Peyer's patch (tissue), 4 donors: ENCODE measurements at regions not wholly inside any gene's neighbourhood (a gene's known extent, or its start where the extent isn't known, plus 50 kb on each side); places are given as distances from the start of the nearest gene placed in this dataset.
"Not testable (repeated sequence)": the region's sequence is repeated elsewhere in the genome, so short reads cannot be mapped to it uniquely, and the experiment has no call there.

Experiments
- DNase-seq, 3 donors: peaks; one replicate each; pipeline ENCODE4 v3.0.0-alpha.2; 2017 to 2019
- H3K27ac ChIP-seq, 4 donors: fragments of 200-600 bp; sonication (generic); one replicate each; pipeline ENCODE4 v1.5.1; 2016 to 2019
- H3K27me3 ChIP-seq, 2 donors: fragments of 200-600 bp; sonication (generic); one replicate each; pipeline ENCODE4 v1.5.1; 2019
- H3K36me3 ChIP-seq, 3 donors: fragments of 200-600 bp; sonication (generic); one replicate each; pipeline ENCODE4 v1.5.1; 2016 to 2019
- H3K4me1 ChIP-seq, 4 donors: fragments of 200-600 bp; sonication (generic); one replicate each; pipeline ENCODE4 v1.5.1; 2016 to 2019
- H3K4me3 ChIP-seq, 4 donors: fragments of 200-600 bp; sonication (generic); 1 replicate in 3 of 4; 2 replicates in 1 of 4; pipeline ENCODE4 v1.5.1; 2016 to 2019; ENCODE audit warnings: mild to moderate bottlenecking in 1 of 4
- H3K9me3 ChIP-seq, 4 donors: fragments of 200-600 bp; sonication (generic); one replicate each; pipeline ENCODE4 v1.5.1; 2016 to 2019; ENCODE audit warnings: mild to moderate bottlenecking in 1 of 4
- POLR2A ChIP-seq, 2 donors: fragments of 450-650 bp; IDR thresholded peaks; one replicate each; pipeline ENCODE4 v1.5.1; 2017; ENCODE audit warnings: antibody characterized with exemption in 2 of 2, mild to moderate bottlenecking in 2 of 2, moderate library complexity in 2 of 2
- TF ChIP-seq, protein P1 (sequence below), 6 experiments: fragments of 450-650 bp in 4 of 6; fragments of 200-600 bp in 2 of 6; sonication (generic) in 1 of 6; IDR thresholded peaks; one replicate each; pipeline ENCODE4 v1.5.1; 2017 to 2019; ENCODE audit warnings: antibody characterized with exemption in 6 of 6, mild to moderate bottlenecking in 3 of 6, moderate library complexity in 1 of 6

DNA sequence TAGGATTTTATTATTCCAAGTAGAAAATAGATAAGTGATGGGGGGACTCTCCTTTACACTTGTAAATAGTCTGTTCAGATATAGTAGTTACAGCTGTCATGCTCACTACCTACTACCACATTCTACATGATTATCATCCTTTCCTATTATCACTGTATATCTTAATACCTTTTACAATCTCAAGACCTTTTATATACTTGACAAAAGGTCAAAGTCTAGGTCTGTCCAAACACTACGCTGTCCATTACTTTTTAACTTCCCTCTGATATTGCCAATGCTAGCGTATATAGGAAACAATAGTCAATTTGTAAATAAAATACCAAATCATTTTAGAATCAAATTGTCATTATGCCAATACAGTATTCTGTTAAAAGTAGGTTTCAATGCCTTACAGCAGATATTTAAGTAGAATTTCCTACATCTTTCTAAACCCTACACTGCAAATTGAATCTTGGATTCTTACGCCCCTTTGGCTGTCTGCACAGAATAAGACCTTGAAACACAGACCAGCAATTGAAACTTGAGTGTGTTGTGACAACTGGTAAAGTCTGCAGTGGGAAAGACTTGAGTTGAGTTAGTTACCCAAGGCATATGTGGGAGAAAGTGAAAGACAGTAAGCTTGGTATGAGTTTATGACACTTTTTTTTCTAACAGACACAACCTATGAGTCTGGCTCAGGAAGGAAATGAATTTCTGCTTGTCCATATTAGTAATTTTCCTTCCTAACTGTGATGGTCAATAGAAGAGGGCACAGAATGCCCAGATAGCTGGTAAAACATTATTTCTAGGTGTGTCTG, 827.6 kb upstream of the ACO1 start:
- Histone ChIP-seq H3K27ac (no peak overlapping the region), H3K4me3 (no peak overlapping the region), H3K4me1 (no peaks in the 10 kb centered on the region), H3K27me3 (no peaks in the 10 kb centered on the region), H3K9me3 (no peaks in the 10 kb centered on the region), H3K36me3 (no peaks in the 10 kb centered on the region)
- TF ChIP-seq, protein P1, sequence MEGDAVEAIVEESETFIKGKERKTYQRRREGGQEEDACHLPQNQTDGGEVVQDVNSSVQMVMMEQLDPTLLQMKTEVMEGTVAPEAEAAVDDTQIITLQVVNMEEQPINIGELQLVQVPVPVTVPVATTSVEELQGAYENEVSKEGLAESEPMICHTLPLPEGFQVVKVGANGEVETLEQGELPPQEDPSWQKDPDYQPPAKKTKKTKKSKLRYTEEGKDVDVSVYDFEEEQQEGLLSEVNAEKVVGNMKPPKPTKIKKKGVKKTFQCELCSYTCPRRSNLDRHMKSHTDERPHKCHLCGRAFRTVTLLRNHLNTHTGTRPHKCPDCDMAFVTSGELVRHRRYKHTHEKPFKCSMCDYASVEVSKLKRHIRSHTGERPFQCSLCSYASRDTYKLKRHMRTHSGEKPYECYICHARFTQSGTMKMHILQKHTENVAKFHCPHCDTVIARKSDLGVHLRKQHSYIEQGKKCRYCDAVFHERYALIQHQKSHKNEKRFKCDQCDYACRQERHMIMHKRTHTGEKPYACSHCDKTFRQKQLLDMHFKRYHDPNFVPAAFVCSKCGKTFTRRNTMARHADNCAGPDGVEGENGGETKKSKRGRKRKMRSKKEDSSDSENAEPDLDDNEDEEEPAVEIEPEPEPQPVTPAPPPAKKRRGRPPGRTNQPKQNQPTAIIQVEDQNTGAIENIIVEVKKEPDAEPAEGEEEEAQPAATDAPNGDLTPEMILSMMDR (IDR thresholded peaks at IDR 0.05) = no peak
- TF ChIP-seq POLR2A (IDR thresholded peaks at IDR 0.05) = no peak
- DNase-seq = no peak

DNA sequence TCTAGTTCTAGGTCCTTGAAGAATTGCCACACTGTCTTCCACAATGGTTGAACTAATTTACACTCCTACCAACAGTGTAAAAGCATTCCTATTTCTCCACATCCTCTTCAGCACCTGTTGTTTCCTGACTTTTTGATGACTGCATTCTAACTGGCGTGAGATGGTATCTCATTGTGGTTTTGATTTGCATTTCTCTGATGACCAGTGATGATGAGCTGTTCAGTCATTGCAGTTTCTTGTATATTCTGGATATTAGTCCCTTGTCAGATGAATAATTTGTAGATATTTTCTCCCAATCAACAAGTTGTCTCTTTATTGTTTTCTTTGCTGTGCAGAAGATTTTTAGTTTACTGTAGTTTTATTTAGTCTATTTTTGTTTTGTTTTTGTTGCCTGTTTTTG, 812.3 kb upstream of the ACO1 start:
- H3K27me3 ChIP-seq, H3K36me3 ChIP-seq, H3K27ac ChIP-seq, H3K4me1 ChIP-seq, H3K4me3 ChIP-seq, DNase-seq, H3K9me3 ChIP-seq: not testable (repeated sequence)

DNA sequence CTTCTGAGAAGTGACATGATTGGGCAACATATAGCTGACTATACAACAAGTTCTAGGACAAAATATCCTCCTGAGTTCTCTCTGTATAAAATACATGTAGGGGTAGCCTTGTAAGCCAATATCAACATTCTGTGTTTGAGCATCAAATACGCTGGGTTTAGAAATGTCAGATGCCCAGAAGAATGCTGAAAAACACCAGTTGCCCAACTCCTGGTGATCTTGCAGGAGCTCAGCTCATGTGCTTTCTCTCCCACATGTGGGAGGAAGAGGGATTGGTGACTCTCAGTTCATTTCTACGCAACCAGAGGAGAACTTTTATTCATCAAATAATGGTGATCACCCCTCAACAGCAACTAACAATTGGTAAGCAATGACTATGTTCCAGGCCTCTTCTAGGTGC, 810.9 kb upstream of the ACO1 start:
- Histone ChIP-seq H3K9me3 (no peaks in the 10 kb centered on the region), H3K36me3 (no peaks in the 10 kb centered on the region), H3K4me1 (no peaks in the 10 kb centered on the region), H3K27me3 (no peaks in the 10 kb centered on the region), H3K27ac (no peak overlapping the region), H3K4me3 (no peak overlapping the region)
- DNase-seq = no peak
- no peak for TF ChIP-seq POLR2A (IDR thresholded peaks at IDR 0.05)
- TF ChIP-seq, protein P1 (IDR thresholded peaks at IDR 0.05) = no peak

DNA sequence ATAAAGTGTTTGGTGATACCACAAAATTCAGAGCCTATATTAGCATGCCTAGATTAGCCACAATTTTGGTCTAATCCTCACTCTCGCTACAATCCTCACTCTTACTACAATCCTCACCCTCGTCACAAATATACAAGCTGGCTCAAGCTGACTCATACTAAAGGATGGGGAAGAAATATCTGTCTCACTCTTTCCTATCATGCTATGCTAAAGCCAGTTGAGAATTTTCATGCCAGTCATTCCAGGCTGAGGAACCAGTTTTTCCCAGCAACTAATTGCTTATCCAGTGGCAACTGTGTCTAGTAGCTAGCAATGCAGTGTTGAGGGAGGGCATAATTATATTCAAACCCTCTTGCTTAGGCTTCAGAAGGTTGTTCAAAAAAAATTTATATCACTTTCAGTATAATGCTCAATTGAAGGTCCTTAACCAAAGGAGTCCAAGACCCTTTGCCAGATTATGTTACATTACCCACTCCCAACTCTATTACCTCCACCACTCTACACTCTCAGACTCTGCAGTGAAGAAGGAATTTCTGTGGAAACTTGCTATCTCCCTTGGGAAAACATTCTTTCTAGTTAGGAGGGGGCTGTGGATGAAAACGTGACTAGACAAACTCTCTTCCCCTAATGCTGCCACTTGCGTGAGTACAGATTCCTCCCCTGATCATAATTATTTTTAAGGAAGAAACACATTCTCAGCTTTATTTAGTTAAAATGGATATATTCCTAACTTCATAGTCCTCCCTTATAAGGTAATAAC, 810.3 kb upstream of the ACO1 start:
- TF ChIP-seq POLR2A (IDR thresholded peaks at IDR 0.05) = no peak
- TF ChIP-seq, protein P1 (IDR thresholded peaks at IDR 0.05) = no peak
- Histone ChIP-seq H3K4me3 (no peak overlapping the region), H3K27ac (no peak overlapping the region)

DNA sequence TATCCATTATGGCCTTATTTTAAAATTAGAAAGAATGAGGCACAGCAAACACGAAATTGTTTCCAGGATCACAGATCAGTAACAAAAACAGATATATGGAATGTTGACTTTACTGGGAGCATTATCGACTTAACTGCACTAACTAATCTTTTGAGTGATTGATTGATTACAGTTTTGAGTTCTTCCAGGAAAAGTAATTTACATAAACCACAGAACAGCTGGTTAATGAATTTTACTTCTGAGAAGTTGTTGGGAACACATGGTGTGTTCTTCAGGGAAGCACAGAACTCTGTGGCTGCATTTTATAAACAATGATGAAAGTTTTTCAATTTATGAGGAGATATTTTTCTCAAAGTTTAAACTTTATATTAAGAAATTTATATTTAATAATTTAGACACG, 802.4 kb upstream of the ACO1 start:
- no peaks in the 10 kb centered on the region for H3K4me1 ChIP-seq
- H3K27ac ChIP-seq = no peak overlapping the region
- H3K4me3 ChIP-seq = no peak overlapping the region
- no peaks in the 10 kb centered on the region for H3K9me3 ChIP-seq
- no peaks in the 10 kb centered on the region for H3K36me3 ChIP-seq
- DNase-seq = no peak
- no peaks in the 10 kb centered on the region for H3K27me3 ChIP-seq
- no peak for TF ChIP-seq POLR2A (IDR thresholded peaks at IDR 0.05)
- TF ChIP-seq, protein P1 (IDR thresholded peaks at IDR 0.05) = no peak

More for the DNA sequence above, 810.3 kb upstream of the ACO1 start:
- no peaks in the 10 kb centered on the region for H3K27me3 ChIP-seq
- no peak for DNase-seq
- H3K4me1 ChIP-seq = no peaks in the 10 kb centered on the region
- no peaks in the 10 kb centered on the region for H3K36me3 ChIP-seq
- no peaks in the 10 kb centered on the region for H3K9me3 ChIP-seq

DNA sequence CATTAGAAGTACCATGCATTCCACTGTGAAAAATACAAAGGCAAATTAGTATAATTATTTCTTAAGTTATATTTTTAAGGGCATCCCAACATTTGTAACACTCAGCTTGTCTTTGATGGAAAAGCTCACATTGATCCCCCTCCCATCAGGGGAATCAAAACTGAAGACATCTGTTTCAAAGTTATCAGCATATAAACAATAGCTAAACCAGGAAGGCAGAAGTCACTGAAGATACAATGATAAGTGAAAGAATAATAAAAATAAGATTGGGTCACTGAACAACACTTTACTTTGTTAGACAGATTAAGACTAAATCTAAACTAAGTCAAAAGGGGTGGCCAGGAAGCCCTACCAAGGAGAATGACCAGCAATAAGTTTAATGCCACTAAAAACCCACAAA, 801.9 kb upstream of the ACO1 start:
- TF ChIP-seq, protein P1 (IDR thresholded peaks at IDR 0.05) = no peak
- TF ChIP-seq POLR2A (IDR thresholded peaks at IDR 0.05) = no peak
- no peaks in the 10 kb centered on the region for H3K9me3 ChIP-seq
- no peak for DNase-seq
- no peaks in the 10 kb centered on the region for H3K27me3 ChIP-seq
- no peak overlapping the region for H3K4me3 ChIP-seq
- H3K36me3 ChIP-seq = no peaks in the 10 kb centered on the region
- no peak overlapping the region for H3K27ac ChIP-seq
- H3K4me1 ChIP-seq = no peaks in the 10 kb centered on the region
